Nephron progenitor cell (in vitro differentiated cells): ENCODE measurements at regions not wholly inside any gene's neighbourhood (a gene's known extent, or its start where the extent isn't known, plus 50 kb on each side); places are given as distances from the start of the nearest gene placed in this dataset.

Source experiments
- DNase-seq: peaks from one replicate; pipeline ENCODE4 v3.0.0; 2021
- H3K27ac Mint-ChIP-seq: 2 replicates; pipeline ENCODE4 v1.8.0; 2021; ENCODE audit warnings: mild to moderate bottlenecking, moderate library complexity, mixed read lengths
- H3K27me3 Mint-ChIP-seq: 2 replicates; pipeline ENCODE4 v1.8.0; 2021; ENCODE audit warnings: mild to moderate bottlenecking, low read depth, mixed read lengths; ENCODE audit not compliant: poor library complexity
- H3K36me3 Mint-ChIP-seq: 2 replicates; pipeline ENCODE4 v1.8.0; 2021; ENCODE audit warnings: low read depth, mixed read lengths
- H3K4me1 Mint-ChIP-seq: 2 replicates; pipeline ENCODE4 v1.8.0; 2021; ENCODE audit warnings: mixed read lengths
- H3K4me3 Mint-ChIP-seq: 2 replicates; pipeline ENCODE4 v1.8.0; 2021; ENCODE audit warnings: mild to moderate bottlenecking, moderate library complexity, mixed read lengths
- H3K9me3 Mint-ChIP-seq: 2 replicates; pipeline ENCODE4 v1.8.0; 2021; ENCODE audit warnings: mild to moderate bottlenecking, moderate library complexity, mixed read lengths
- TF ChIP-seq, protein P1 (sequence below): fragments of 200-600 bp; sonication (generic); IDR thresholded peaks from 2 replicates; pipeline ENCODE4 v1.5.0; 2021; ENCODE audit warnings: antibody characterized with exemption

GRCh38 chr2:49664827-49665226, 510.5 kb upstream of the FSHR start:
- no peak overlapping the region for H3K4me3 Mint-ChIP-seq
- H3K27me3 Mint-ChIP-seq, result peaks cover 7% of the 10 kb centered on the region
- H3K4me1 Mint-ChIP-seq, result no peaks in the 10 kb centered on the region
- H3K27ac Mint-ChIP-seq, result no peak overlapping the region
- TF ChIP-seq, protein P1, sequence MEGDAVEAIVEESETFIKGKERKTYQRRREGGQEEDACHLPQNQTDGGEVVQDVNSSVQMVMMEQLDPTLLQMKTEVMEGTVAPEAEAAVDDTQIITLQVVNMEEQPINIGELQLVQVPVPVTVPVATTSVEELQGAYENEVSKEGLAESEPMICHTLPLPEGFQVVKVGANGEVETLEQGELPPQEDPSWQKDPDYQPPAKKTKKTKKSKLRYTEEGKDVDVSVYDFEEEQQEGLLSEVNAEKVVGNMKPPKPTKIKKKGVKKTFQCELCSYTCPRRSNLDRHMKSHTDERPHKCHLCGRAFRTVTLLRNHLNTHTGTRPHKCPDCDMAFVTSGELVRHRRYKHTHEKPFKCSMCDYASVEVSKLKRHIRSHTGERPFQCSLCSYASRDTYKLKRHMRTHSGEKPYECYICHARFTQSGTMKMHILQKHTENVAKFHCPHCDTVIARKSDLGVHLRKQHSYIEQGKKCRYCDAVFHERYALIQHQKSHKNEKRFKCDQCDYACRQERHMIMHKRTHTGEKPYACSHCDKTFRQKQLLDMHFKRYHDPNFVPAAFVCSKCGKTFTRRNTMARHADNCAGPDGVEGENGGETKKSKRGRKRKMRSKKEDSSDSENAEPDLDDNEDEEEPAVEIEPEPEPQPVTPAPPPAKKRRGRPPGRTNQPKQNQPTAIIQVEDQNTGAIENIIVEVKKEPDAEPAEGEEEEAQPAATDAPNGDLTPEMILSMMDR, result no peak
- no peak for DNase-seq
- H3K36me3 Mint-ChIP-seq, result no peaks in the 10 kb centered on the region
- peaks cover 5% of the 10 kb centered on the region for H3K9me3 Mint-ChIP-seq

GRCh38 chr2:49661809-49662208, 507.5 kb upstream of the FSHR start:
- H3K4me1 Mint-ChIP-seq, result no peaks in the 10 kb centered on the region
- no peaks in the 10 kb centered on the region for H3K9me3 Mint-ChIP-seq
- TF ChIP-seq, protein P1, result no peak
- peaks cover 4% of the 10 kb centered on the region for H3K27me3 Mint-ChIP-seq
- H3K4me3 Mint-ChIP-seq, result no peak overlapping the region
- no peak overlapping the region for H3K27ac Mint-ChIP-seq
- DNase-seq, result no peak
- no peaks in the 10 kb centered on the region for H3K36me3 Mint-ChIP-seq

- Mint-ChIP-seq H3K27me3 (no peaks in the 10 kb centered on the region), H3K4me1 (no peaks in the 10 kb centered on the region), H3K27ac (no peak overlapping the region), H3K4me3 (no peak overlapping the region), H3K9me3 (no peaks in the 10 kb centered on the region), H3K36me3 (no peaks in the 10 kb centered on the region)
- no peak for DNase-seq
- TF ChIP-seq, protein P1, result no peak
These were observed 502.5 kb upstream of the FSHR start for GRCh38 chr2:49656853-49657252.

- no peaks in the 10 kb centered on the region for H3K4me1 Mint-ChIP-seq
- H3K9me3 Mint-ChIP-seq, result peaks cover 13% of the 10 kb centered on the region
- H3K36me3 Mint-ChIP-seq, result no peaks in the 10 kb centered on the region
- H3K4me3 Mint-ChIP-seq, result no peak overlapping the region
- H3K27ac Mint-ChIP-seq, result no peak overlapping the region
- no peaks in the 10 kb centered on the region for H3K27me3 Mint-ChIP-seq
- TF ChIP-seq, protein P1, result no peak
- DNase-seq, result no peak
These were observed 488.8 kb upstream of the FSHR start for GRCh38 chr2:49643149-49643548.

GRCh38 chr2:49640630-49641029, 486.3 kb upstream of the FSHR start:
- no peak overlapping the region for H3K4me3 Mint-ChIP-seq
- no peaks in the 10 kb centered on the region for H3K27me3 Mint-ChIP-seq
- no peaks in the 10 kb centered on the region for H3K36me3 Mint-ChIP-seq
- no peaks in the 10 kb centered on the region for H3K9me3 Mint-ChIP-seq
- TF ChIP-seq, protein P1, result no peak
- no peak for DNase-seq
- H3K4me1 Mint-ChIP-seq, result no peaks in the 10 kb centered on the region
- H3K27ac Mint-ChIP-seq, result no peak overlapping the region

DNA sequence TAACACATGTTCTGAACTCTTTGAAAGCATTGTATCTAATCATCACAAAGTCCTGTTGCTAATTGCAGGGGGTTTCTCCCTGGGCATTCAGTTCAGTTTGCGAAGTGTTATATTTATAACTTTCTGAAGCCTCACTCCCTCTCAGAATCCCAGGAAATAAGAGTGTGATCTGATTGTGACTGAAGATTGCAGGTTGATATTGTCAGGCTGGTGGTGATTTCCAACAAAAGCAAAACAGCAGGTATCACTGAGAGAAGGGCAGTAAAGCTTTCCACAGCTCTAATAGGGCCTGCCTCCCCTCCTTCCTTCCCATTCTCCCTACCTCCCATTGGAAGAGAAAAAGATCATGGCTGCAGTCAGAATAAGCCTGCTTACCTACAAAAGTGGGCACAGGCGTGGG, 466.7 kb upstream of the FSHR start:
- Mint-ChIP-seq H3K27ac (no peak overlapping the region), H3K9me3 (no peaks in the 10 kb centered on the region), H3K4me3 (no peak overlapping the region), H3K4me1 (peaks cover 4% of the 10 kb centered on the region), H3K27me3 (no peaks in the 10 kb centered on the region), H3K36me3 (no peaks in the 10 kb centered on the region)
- no peak for DNase-seq
- TF ChIP-seq, protein P1, result no peak
